PC-9 (cell line): ENCODE measurements at regions not wholly inside any gene's neighbourhood (a gene's known extent, or its start where the extent isn't known, plus 50 kb on each side); places are given as distances from the start of the nearest gene placed in this dataset.

Experiments
- BruUV-seq: library from RNA; stranded (reverse); fragments of 400-500 nt; replicated peaks from 2 replicates; lab custom pipeline; 2021; lab: Mats Ljungman, UMichigan
- CTCF ChIA-PET: fragments of 300-600 bp; sonication (Branson Sonifier 250); formaldehyde crosslinking; loops from one replicate; lab custom pipeline; 2022; ENCODE audit warnings: antibody characterized with exemption; lab: Charles Lee
- POLR2A ChIA-PET: fragments of 300-600 bp; sonication (Branson Sonifier 250); formaldehyde crosslinking; loops from one replicate; lab custom pipeline; 2022; ENCODE audit warnings: antibody characterized with exemption; ENCODE audit not compliant: unreplicated experiment; lab: Charles Lee
- DNase-seq, 2 experiments: peaks; one replicate each; pipeline versions ENCODE4 v3.0.0 to v3.0.0-alpha.2; 2015 to 2022; ENCODE audit warnings: mixed read lengths in 1 of 2
- H2AFZ ChIP-seq: fragments of 200-600 bp; sonication (generic); 2 replicates; pipeline ENCODE4 v1.8.1; 2017; ENCODE audit warnings: antibody characterized with exemption
- H3F3A ChIP-seq: fragments of 200-600 bp; sonication (generic); 2 replicates; pipeline ENCODE4 v1.8.1; 2017; ENCODE audit warnings: antibody characterized with exemption, mild to moderate bottlenecking, low read depth; ENCODE audit not compliant: insufficient read depth
- H3K27ac ChIP-seq: fragments of 200-600 bp; sonication (generic); 2 replicates; pipeline ENCODE4 v1.6.1; 2016; ENCODE audit warnings: mixed run types
- H3K27me3 ChIP-seq: fragments of 200-600 bp; sonication (generic); 2 replicates; pipeline ENCODE4 v1.6.1; 2016; ENCODE audit warnings: low read depth, mixed run types; ENCODE audit not compliant: insufficient read depth
- H3K36me3 ChIP-seq: fragments of 200-600 bp; sonication (generic); 2 replicates; pipeline ENCODE4 v1.6.1; 2016; ENCODE audit warnings: low read depth, mixed run types
- H3K4me1 ChIP-seq: fragments of 200-600 bp; sonication (generic); replicated peaks from 2 replicates; pipeline ENCODE4 v1.6.1; 2016; ENCODE audit warnings: mixed run types; ENCODE audit not compliant: insufficient read depth
- H3K4me2 ChIP-seq: fragments of 200-600 bp; sonication (generic); 2 replicates; pipeline ENCODE4 v1.6.1; 2017; ENCODE audit warnings: mixed run types
- H3K4me3 ChIP-seq: fragments of 200-600 bp; sonication (generic); 2 replicates; pipeline ENCODE4 v1.6.1; 2016; ENCODE audit warnings: mixed run types
- H3K79me2 ChIP-seq: fragments of 200-600 bp; sonication (generic); 2 replicates; pipeline ENCODE4 v1.6.1; 2017; ENCODE audit warnings: low read depth, mixed run types
- H3K9me2 ChIP-seq: fragments of 200-600 bp; sonication (generic); 2 replicates; pipeline ENCODE4 v1.8.1; 2017; ENCODE audit warnings: mild to moderate bottlenecking; ENCODE audit not compliant: insufficient read depth
- H3K9me3 ChIP-seq: fragments of 200-600 bp; sonication (generic); 2 replicates; pipeline ENCODE4 v1.8.1; 2016; ENCODE audit warnings: low read depth; ENCODE audit not compliant: insufficient read depth
- H4K20me1 ChIP-seq: fragments of 200-600 bp; sonication (generic); 2 replicates; pipeline ENCODE4 v1.8.1; 2017; ENCODE audit not compliant: insufficient read depth
- EZH2 ChIP-seq: fragments of 200-600 bp; sonication (generic); IDR thresholded peaks from 2 replicates; pipeline ENCODE4 v1.8.0; 2017; ENCODE audit warnings: antibody characterized with exemption, low read depth
- intact Hi-C: fragments of 100-400 bp; cut with micrococcal nuclease; formaldehyde crosslinking; loops from one replicate; pipeline ENCODE4 v1.10.0; 2022; ENCODE audit not compliant: unreplicated experiment
- TF ChIP-seq, protein P1 (sequence below): fragments of 200-600 bp; sonication (generic); conservative IDR thresholded peaks from 2 replicates; pipeline ENCODE4 v1.6.1; 2017; ENCODE audit warnings: mixed run types, antibody characterized with exemption, mild to moderate bottlenecking, moderate library complexity

DNA sequence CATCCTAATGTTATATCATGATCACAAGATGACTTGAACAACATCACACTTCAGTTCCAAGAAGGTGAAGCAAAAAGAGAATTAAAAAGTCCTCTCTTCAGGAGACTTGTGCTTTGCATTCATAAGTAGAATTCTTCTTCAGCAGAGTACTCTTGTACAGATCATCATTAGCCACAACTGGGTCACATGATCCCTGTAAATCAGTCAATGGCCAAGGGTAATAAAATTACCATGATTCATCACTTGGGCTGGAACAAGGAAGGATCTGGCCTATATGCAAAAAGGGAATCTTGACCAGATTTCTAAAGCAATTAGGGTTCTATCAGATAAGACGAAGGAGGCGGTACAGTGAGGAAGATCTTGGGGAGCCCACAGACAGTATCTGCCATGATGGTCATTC lies 458.0 kb upstream of the DEPDC1 start:
- ChIA-PET POLR2A (no interaction called here), CTCF (no interaction called here)
- 0 out of 2 replicates have a peak, but pooled peaks cover 4% of the 10 kb centered on the region for H3K9me2 ChIP-seq
- no peaks in the 10 kb centered on the region for H3K36me3 ChIP-seq
- H3K4me1 ChIP-seq, result no peaks in the 10 kb centered on the region
- no peak overlapping the region for H2AFZ ChIP-seq
- no TSS peak for BruUV-seq
- H3K4me3 ChIP-seq, result no peak overlapping the region
- H3K9me3 ChIP-seq, result no peaks in the 10 kb centered on the region
- H3K27ac ChIP-seq, result no peak overlapping the region
- no peaks in the 10 kb centered on the region for H3K27me3 ChIP-seq
- DNase-seq, result no peak
- no peaks in the 10 kb centered on the region for H3K79me2 ChIP-seq
- H3F3A ChIP-seq, result no peaks in the 10 kb centered on the region
- no peak overlapping the region for H3K4me2 ChIP-seq
- TF ChIP-seq EZH2, result no peak
- TF ChIP-seq, protein P1, sequence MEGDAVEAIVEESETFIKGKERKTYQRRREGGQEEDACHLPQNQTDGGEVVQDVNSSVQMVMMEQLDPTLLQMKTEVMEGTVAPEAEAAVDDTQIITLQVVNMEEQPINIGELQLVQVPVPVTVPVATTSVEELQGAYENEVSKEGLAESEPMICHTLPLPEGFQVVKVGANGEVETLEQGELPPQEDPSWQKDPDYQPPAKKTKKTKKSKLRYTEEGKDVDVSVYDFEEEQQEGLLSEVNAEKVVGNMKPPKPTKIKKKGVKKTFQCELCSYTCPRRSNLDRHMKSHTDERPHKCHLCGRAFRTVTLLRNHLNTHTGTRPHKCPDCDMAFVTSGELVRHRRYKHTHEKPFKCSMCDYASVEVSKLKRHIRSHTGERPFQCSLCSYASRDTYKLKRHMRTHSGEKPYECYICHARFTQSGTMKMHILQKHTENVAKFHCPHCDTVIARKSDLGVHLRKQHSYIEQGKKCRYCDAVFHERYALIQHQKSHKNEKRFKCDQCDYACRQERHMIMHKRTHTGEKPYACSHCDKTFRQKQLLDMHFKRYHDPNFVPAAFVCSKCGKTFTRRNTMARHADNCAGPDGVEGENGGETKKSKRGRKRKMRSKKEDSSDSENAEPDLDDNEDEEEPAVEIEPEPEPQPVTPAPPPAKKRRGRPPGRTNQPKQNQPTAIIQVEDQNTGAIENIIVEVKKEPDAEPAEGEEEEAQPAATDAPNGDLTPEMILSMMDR, result no peak
- intact Hi-C loops, result no loop called here
- no peaks in the 10 kb centered on the region for H4K20me1 ChIP-seq

DNA sequence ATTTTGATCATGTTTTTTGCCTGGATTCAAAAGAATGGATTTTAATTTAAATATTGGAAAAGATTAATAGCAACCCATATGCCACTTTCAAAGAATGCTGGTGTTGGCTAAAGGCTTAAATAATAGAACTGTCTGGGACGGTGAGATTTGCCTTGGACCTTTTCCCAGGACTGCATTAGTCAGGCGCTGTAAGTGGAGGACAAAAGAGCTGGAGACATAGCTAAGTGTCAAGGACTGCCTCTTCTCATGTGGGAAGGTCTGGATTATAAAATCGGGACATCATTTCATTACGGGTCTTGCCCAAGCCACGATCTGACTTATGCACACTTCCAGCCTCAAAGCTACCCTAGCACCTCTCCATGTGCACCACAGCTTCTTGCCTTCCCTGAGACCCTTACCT lies 458.5 kb upstream of the DEPDC1 start:
- TF ChIP-seq, protein P1, result no peak
- TF ChIP-seq EZH2, result no peak
- Histone ChIP-seq H3K4me3 (no peak overlapping the region), H4K20me1 (no peaks in the 10 kb centered on the region), H3K27me3 (no peaks in the 10 kb centered on the region), H3K9me3 (no peaks in the 10 kb centered on the region), H3K4me2 (no peak overlapping the region), H3K79me2 (no peaks in the 10 kb centered on the region), H3K36me3 (no peaks in the 10 kb centered on the region), H3K27ac (no peak overlapping the region), H3K4me1 (no peaks in the 10 kb centered on the region), H3F3A (no peaks in the 10 kb centered on the region), H3K9me2 (0 out of 2 replicates have a peak, but pooled peaks cover 4% of the 10 kb centered on the region), H2AFZ (no peak overlapping the region)
- ChIA-PET POLR2A (no interaction called here), CTCF (no interaction called here)
- no TSS peak for BruUV-seq
- intact Hi-C loops, result no loop called here
- DNase-seq, result no peak

DNA sequence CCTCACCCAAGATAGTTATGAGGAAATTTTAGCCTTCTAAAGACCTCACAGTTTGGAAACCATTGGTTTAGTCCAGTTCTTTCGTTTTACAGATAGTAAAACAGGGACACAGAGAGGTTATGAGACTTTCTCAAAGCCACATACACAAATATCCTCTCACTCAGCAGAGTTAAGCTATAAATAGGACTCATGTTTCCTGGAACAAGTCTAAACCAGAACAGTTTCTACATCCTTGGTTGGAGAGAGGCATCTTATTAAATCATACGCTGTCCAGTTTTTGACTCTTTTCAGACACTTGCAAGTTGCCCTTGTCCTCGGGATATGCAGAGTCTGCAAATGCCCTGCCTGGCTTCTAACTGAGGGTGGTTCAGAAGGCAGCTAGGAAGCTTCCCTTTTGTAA lies 462.1 kb upstream of the DEPDC1 start:
- intact Hi-C loops, result no loop called here
- Histone ChIP-seq H3K27me3 (no peaks in the 10 kb centered on the region), H3K4me3 (no peak overlapping the region), H3K27ac (no peak overlapping the region), H3K4me2 (no peak overlapping the region), H3K9me3 (no peaks in the 10 kb centered on the region), H3K36me3 (no peaks in the 10 kb centered on the region), H3K4me1 (no peaks in the 10 kb centered on the region), H2AFZ (no peak overlapping the region), H3F3A (no peaks in the 10 kb centered on the region), H4K20me1 (no peaks in the 10 kb centered on the region), H3K9me2 (0 out of 2 replicates have a peak, but pooled peaks cover 2% of the 10 kb centered on the region), H3K79me2 (no peaks in the 10 kb centered on the region)
- ChIA-PET CTCF (no interaction called here), POLR2A (no interaction called here)
- no TSS peak for BruUV-seq
- no peak for DNase-seq
- TF ChIP-seq, protein P1, result no peak
- TF ChIP-seq EZH2, result no peak
